Caki2 (cell line): ENCODE measurements at regions not wholly inside any gene's neighbourhood (a gene's known extent, or its start where the extent isn't known, plus 50 kb on each side); places are given as distances from the start of the nearest gene placed in this dataset.

Experiments used
- DNase-seq: peaks from one replicate; pipeline ENCODE4 v3.0.0-alpha.2; 2015; ENCODE audit warnings: low read depth
- in situ Hi-C: cut with HindIII; loops from 2 replicates; pipeline ENCODE4 v1.10.0; 2016; ENCODE audit warnings: low sequenced_read_pairs, low pct_unique_long_range_greater_than_20kb, mixed read lengths

GRCh38 chr2:78455586-78455985 lies 569.9 kb upstream of the REG3G start:
- in situ Hi-C loops = no loop called here
- DNase-seq = no peak

DNA sequence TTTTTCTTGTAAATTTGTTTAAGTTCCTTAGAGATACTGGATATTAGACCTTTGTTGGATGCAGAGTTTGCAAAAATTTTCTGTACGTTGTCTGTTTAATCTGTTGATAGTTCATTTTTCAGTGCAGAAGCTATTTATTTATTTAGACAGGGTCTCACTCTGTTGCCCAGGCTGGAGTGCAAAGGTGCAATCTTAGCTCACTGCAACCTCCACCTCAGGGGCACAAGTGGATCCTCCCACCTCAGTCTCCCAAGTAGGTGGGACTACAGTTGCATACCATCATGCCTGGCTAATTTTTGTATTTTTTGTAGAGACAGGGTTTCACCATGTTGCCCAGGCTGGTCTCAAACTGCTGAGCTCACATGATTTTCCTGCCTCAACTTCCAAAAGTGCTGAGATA lies 568.2 kb upstream of the REG3G start:
- in situ Hi-C loops = no loop called here
- DNase-seq = no peak

- in situ Hi-C loops = no loop called here
- DNase-seq = peak; percentile 3
These were observed 559.8 kb upstream of the REG3G start for GRCh38 chr2:78465707-78466106.

DNA sequence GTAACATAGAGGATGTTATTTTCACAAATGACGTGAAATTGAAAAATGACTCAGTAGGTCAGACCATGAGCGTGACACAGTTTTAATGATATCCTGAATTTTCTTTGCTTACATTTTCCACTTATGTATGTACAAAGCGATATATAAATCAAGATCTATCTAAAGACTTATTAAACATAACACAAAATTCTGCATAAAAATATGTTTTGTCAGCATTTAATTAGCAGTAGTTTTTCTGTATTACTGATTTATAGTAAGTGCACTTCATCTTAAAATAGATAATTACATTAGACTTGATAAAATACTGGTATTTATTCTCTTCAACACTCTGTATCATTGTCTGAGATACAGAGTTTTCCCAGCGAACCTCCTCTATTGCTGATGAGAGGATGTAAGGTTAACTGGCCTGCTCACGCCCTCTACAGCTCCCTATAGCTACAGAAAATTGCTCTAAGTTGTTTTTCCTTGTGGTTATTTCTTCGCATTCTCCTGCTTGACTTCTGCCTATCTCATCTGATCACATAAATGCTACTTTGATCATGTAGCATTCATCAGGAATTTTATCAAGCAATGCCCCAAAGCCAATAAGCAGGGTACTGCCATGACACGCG lies 548.8 kb upstream of the REG3G start:
- in situ Hi-C loops = no loop called here
- DNase-seq = no peak

- no peak for DNase-seq
- in situ Hi-C loops = no loop called here
These were observed 538.9 kb upstream of the REG3G start for GRCh38 chr2:78486565-78486964.

DNA sequence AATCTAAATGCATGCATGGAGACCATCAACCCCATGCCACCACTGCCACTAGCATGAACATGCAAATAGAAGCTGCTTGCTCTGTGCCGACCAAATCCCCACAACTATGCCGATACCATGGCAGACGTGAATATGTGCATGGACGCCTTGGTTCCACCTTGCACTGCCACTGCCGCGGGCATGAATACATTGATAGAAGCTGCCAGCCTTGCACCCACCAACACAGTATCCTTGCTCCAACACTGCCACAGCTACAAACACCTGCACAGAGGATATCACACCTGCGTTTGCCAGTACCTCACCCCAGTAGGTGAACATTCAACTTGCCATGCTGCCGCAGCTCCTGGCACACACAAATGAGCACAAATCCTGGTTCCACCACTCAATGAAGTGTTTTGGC lies 527.4 kb upstream of the REG3G start:
- in situ Hi-C loops = no loop called here
- DNase-seq = no peak

- in situ Hi-C loops = no loop called here
- no peak for DNase-seq
These were observed 519.2 kb upstream of the REG3G start for GRCh38 chr2:78506301-78506700.

GRCh38 chr2:78521938-78522337 lies 503.6 kb upstream of the REG3G start:
- in situ Hi-C loops = no loop called here
- DNase-seq = no peak

DNA sequence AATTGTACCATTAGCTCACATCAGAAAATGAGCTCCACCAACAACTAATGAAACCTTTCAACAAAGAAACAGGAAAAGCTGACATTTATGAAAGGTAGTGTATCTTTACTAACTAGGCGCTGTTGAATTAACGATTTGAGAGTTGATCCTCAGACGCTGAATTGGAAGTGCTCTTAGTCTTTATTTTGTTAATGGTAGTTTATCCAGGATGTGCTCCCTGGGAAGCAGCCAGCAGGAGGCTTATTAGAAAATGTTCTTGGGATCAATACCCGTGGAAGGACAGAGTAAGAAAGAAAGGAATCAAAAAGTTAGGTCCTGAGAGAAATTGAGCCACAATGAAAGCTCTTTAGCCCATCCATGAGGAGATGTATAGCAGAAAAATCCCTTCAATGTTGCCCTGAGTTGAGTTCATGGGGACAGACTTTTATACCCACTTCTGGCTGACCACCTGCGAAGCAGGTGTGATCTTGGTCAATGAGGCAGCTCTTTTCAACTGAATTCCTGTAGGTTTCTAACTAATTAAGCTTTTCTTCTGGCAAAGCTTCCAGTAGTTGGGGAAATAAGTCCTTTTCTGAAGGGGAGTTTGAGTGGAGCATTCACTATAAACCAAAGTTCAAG lies 492.6 kb upstream of the REG3G start:
- no peak for DNase-seq
- in situ Hi-C loops = no loop called here

DNA sequence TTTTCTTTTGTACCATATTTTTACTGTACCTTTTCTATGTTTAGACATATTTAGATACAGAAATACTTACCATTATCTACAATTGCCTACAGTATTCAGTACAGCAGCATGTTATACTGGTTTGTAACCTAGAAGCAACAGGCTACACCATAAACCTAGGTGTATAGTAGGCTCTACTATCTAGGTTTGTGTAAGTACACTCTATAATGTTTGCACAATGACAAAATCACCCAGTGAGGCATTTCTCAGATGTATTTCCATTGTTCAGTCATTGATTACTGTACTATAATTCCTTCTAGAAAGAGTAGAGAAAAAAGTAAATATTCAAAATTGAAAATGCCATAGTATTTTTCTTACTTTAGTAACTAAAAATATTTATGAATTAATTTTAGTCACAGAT lies 490.1 kb upstream of the REG3G start:
- in situ Hi-C loops = no loop called here
- no peak for DNase-seq

DNA sequence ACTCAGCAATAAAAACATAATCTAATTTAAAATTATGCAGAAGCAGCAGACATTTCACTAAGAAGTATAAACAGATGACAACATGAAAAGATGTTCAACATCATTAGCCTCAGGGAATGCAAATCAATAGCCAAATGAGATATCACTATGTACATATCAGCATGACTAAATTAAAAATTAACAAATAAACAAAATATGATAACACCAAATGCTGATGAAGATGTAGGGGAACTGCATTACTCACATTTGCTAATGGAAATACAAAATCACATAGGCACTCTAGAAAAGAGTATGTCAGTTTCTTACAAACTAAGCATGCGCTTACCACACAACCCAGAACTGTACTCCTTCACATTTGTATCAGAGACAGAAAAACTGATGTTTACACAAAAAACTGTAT lies 487.2 kb upstream of the REG3G start:
- in situ Hi-C loops = no loop called here
- no peak for DNase-seq

- DNase-seq = no peak
- in situ Hi-C loops = no loop called here
These were observed 485.2 kb upstream of the REG3G start for GRCh38 chr2:78540255-78540654.

DNA sequence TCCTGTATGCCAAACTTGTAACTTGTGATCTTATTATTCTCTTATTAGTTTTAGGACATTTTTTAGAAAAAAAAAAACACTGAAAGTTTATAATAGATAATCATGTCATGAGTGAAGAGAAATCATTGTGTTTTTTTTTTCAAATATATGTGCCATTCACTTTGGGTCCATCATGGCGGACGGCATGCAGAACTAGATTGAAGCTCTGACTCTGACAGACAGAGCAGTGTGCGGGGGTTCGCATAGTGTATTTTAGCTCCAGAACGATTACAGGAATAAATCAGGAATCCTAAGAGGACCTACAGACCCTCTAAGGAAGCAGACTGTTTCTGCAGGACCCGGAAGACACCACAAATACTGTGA lies 484.4 kb upstream of the REG3G start:
- DNase-seq = no peak
- in situ Hi-C loops = no loop called here

- in situ Hi-C loops = no loop called here
These were observed 483.8 kb upstream of the REG3G start for GRCh38 chr2:78541451-78542267.

GRCh38 chr2:78546843-78547242 lies 478.7 kb upstream of the REG3G start:
- in situ Hi-C loops = no loop called here
- no peak for DNase-seq

More at GRCh38 chr2:78541451-78542267, 483.8 kb upstream of the REG3G start:
- no peak for DNase-seq

GRCh38 chr2:78549766-78550165 lies 475.7 kb upstream of the REG3G start:
- DNase-seq = no peak
- in situ Hi-C loops = no loop called here

DNA sequence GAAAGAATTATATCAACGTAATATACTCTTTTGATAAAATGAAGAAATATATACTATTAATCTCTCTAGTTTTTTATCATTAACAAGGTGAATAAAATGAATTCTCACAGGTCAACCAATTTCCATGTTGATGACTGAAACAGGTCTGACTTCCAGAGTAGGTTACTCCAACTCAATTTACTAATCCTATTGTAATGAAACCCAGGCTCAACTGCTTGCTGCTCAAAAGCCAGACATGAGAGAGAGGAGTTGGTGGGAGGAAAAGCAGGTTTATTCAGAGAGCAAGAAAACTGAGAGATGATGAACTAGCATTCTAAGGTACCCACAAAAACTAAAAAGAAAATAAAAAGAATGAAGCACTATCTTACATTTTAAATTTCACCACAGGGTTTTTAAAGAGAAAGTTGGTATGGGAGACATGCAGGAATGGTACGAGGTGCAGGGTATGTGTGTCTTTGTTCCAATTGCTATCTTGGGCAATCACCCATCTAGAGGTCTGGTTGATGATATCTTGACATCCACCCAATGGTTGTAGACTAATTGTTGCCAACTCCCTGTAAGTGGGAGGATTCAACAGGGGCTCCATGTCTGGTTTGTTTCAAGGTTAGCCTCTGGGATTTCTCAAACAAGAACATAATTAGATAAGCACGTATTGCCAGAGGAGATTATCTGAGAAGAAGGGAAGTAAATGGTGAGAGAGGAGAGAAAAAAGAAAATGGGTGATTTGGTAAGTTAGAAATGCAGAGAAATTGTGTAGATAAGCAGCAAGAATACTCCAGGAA lies 471.4 kb upstream of the REG3G start:
- DNase-seq = no peak
- in situ Hi-C loops = no loop called here

DNA sequence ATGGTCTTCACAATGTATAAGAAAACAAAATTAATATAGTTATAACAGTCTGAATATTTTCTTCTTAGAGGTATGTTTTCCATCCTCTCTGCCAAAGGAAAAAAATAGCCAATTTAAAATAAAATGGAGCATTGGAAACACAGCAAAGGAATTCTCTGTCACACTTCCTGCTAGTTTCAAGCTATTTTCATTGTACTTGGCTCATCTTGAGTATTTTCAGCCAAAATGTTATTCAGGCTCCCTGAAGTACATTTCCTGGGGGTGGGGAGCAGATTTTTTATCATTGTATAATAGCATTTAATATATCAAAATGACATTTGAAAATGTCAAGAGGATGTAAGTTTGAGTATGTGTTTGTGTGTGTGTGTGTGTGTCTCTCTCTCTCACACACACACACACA lies 463.6 kb upstream of the REG3G start:
- DNase-seq = no peak
- in situ Hi-C loops = no loop called here

DNA sequence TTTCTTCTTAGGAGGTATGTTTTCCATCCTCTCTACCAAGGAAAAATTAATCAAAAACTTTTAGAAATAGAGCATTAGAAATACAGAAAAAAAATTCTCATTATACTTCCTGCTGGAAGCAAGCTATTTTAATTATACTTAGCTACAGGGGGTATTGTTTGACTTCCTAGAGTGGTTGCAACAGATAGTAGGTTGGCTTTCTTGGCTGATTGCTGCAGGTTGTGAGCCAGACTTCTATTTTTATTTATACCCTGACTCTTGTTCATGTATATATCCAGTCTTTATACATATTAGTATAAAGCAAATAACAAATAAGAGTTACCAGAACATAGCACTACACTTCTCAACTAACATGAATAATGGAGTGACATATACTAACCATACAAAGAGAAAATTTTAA lies 460.8 kb upstream of the REG3G start:
- in situ Hi-C loops = no loop called here
- DNase-seq = no peak
